ENCODE measurements at regions not wholly inside any gene's neighbourhood (a gene's known extent, or its start where the extent isn't known, plus 50 kb on each side); places are given as distances from the start of the nearest gene placed in this dataset.
A peak's percentile ranks its signal among the peaks of the same experiment; 100 is the strongest.

DNA sequence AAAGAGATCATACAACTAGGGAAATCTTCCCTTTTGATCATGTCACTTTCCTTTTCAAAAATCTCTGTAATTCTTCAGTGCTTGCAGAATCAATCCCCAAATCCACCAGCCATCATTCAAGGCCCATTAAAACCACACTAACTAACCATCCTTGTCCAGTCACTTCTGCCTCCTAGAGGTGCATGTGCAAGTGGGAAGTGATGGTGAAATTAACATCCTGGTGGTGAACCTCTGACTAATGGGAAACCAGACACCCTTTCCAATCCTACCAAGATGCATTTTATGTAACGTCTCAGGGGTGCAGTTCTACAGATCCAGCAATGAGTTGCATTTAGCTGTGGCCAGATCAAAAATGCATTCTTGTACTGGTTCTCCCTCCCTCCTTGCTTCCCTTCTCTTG, 341.8 kb downstream of the RAPGEF2 start:
- TF ChIP-seq, protein P1, sequence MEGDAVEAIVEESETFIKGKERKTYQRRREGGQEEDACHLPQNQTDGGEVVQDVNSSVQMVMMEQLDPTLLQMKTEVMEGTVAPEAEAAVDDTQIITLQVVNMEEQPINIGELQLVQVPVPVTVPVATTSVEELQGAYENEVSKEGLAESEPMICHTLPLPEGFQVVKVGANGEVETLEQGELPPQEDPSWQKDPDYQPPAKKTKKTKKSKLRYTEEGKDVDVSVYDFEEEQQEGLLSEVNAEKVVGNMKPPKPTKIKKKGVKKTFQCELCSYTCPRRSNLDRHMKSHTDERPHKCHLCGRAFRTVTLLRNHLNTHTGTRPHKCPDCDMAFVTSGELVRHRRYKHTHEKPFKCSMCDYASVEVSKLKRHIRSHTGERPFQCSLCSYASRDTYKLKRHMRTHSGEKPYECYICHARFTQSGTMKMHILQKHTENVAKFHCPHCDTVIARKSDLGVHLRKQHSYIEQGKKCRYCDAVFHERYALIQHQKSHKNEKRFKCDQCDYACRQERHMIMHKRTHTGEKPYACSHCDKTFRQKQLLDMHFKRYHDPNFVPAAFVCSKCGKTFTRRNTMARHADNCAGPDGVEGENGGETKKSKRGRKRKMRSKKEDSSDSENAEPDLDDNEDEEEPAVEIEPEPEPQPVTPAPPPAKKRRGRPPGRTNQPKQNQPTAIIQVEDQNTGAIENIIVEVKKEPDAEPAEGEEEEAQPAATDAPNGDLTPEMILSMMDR (IDR thresholded peaks at IDR 0.05): no peak
- intact Hi-C loops (cut with DNase I): loop anchor here (5.0 to 10.0 kb wide), 6 partner anchors 90 to 720 kb away; partner anchors contain the start of genes PPID and RAPGEF2
- Histone ChIP-seq H3K36me3 (no peaks in the 10 kb centered on the region), H3K9me3 (no peaks in the 10 kb centered on the region), H3K4me1 (peaks cover 0 to 2% of the 10 kb centered on the region in 2 donors), H3K27ac (no peak overlapping the region), H3K4me3 (no peak overlapping the region), H3K27me3 (no peaks in the 10 kb centered on the region)
- DNase-seq (ENCODE audit: low spot score in 2 of 2): no peak

DNA sequence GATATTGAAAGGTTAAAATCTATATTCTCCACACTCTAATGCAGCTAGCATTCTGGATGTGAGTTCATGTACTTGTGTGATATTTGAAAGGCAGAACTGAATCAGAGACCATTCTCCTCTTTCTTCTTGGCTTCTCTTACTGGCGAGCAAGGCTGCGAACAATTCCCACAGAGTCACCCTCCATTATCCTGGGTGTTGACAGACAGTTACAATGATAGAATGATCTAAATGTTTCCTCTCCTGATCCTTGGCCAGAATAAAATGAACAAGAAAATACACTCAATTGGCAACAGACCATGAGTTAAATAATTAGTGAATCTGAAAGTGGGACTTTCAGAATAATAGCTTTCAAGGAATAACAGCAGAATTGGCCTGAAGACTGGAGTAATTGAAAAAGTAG, 342.8 kb downstream of the RAPGEF2 start:
- H3K27me3 ChIP-seq: no peaks in the 10 kb centered on the region
- no peaks in the 10 kb centered on the region for H3K9me3 ChIP-seq
- intact Hi-C loops (cut with DNase I): loop anchor here (5.0 to 10.0 kb wide), 6 partner anchors 91 to 721 kb away; partner anchors contain the start of genes PPID and RAPGEF2
- no peak overlapping the region for H3K27ac ChIP-seq
- DNase-seq (ENCODE audit: low spot score in 2 of 2): no peak
- no peak overlapping the region for H3K4me3 ChIP-seq
- TF ChIP-seq, protein P1 (IDR thresholded peaks at IDR 0.05): no peak
- peaks cover 0 to 2% of the 10 kb centered on the region in 2 donors for H3K4me1 ChIP-seq
- no peaks in the 10 kb centered on the region for H3K36me3 ChIP-seq

DNA sequence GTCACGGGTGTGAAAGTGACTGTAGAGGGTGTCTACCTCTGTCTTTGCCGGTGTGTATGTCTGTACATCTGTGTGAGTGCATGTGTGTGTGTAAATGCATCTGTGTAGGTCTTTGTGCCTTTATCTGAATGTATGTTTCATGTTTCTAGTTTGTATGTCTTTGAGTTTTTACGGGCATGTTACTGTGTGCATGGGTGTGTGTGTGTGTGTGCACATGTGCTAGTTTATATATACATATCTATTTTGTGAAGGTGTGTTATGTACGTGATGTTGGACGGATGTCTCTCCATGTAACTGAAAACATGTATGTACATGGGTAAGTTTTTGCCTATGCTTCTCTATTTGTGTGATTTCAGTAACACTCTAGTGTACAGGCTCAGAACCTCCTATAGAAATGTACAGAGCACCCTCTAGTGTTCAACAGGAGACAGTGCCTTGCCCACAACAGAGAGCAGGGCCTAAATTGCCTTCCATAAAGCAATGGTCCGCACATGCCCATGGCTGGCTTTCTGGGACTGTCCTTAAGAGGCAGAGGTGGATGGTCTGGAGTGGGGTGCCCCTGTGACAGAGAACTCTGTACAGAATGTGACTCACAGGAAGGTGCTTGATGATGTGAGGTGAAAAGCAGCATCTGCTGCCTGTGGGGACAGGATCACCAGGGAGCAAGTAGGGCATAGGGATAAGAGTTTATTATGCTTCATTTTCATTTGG, 343.5 kb downstream of the RAPGEF2 start:
- Histone ChIP-seq H3K27me3 (no peaks in the 10 kb centered on the region), H3K4me3 (no peak overlapping the region), H3K9me3 (no peaks in the 10 kb centered on the region), H3K4me1 (peaks cover 0 to 2% of the 10 kb centered on the region in 2 donors), H3K27ac (no peak overlapping the region), H3K36me3 (no peaks in the 10 kb centered on the region)
- intact Hi-C loops (cut with DNase I): loop anchor here (5.0 to 10.0 kb wide), 6 partner anchors 92 to 722 kb away; partner anchors contain the start of genes PPID and RAPGEF2
- TF ChIP-seq, protein P1 (IDR thresholded peaks at IDR 0.05): peak; percentile 74 to 90 (median 80)
- peak in 1 of 2 donors; percentile 64 for DNase-seq (ENCODE audit: low spot score in 2 of 2)

DNA sequence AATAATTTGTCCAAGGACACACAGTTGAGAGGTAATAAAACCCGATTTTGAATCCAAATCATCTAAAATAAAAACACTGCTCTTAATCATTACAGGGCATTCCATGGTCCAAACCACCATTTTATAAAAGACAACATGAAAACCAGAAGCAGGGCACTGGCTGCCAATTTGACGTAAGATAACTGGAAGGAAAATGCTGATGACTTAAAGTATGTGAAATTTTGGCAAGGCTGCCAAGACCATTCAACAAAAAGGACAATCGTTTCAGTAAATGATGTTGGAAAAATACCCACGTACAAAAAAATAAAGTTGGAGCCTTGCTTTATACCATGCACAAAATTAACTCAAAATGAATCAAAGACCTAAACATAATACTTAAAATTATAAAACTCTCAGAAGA, 344.4 kb downstream of the RAPGEF2 start:
- Histone ChIP-seq H3K27me3 (no peaks in the 10 kb centered on the region), H3K27ac (no peak overlapping the region), H3K9me3 (no peaks in the 10 kb centered on the region), H3K36me3 (no peaks in the 10 kb centered on the region), H3K4me1 (peaks cover 0 to 2% of the 10 kb centered on the region in 2 donors), H3K4me3 (no peak overlapping the region)
- DNase-seq (ENCODE audit: low spot score in 2 of 2): no peak
- intact Hi-C loops (cut with DNase I): loop anchor here (5.0 to 10.0 kb wide), 6 partner anchors 92 to 722 kb away; partner anchors contain the start of genes PPID and RAPGEF2
- TF ChIP-seq, protein P1 (IDR thresholded peaks at IDR 0.05): no peak

DNA sequence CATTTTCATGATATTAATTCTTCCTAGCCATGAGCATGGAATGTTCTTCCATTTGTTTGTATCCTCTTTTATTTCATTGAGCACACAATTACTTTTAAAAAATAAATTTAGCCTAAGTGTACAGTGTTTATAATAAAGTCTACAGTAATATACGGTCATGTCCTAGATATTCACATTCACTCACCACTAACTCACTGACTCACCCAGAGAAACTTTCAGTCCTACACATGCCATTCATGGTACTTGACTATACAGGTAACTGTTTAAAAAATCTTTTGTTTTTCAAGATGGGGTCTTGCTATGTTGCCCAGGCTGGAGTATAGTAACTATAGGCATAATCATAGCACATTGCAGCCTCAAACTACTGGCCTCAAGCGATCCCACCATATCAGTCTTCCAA, 348.1 kb downstream of the RAPGEF2 start:
- H3K27ac ChIP-seq: no peak overlapping the region
- intact Hi-C loops (cut with DNase I): no loop called here
- no peaks in the 10 kb centered on the region for H3K36me3 ChIP-seq
- H3K9me3 ChIP-seq: no peaks in the 10 kb centered on the region
- H3K4me1 ChIP-seq: peaks cover 0 to 3% of the 10 kb centered on the region in 2 donors
- no peak for DNase-seq (ENCODE audit: low spot score in 2 of 2)
- H3K4me3 ChIP-seq: no peak overlapping the region
- no peaks in the 10 kb centered on the region for H3K27me3 ChIP-seq
- TF ChIP-seq, protein P1 (IDR thresholded peaks at IDR 0.05): no peak

All from ascending aorta (tissue), 2 donors.